ENCODE measurements at regions not wholly inside any gene's neighbourhood (a gene's known extent, or its start where the extent isn't known, plus 50 kb on each side); places are given as distances from the start of the nearest gene placed in this dataset.

DNA sequence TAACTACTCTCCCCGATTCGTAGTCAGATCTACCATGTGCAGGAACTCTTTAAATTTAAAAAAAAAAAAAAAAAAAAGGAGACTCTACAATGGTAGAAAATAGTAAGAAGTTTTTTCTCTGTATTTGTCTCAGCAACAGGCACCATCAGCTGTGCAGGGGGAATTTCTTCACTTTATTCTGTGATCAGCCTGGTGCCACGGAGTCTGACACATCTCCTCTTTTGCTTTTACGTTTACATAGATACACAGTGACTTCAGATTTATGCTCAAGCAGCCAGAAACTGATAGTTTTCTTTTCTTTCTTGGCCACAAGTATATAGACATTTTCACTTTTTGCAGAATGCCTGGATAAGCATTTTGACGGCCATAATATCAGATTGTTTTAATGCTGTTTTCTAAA is 190.6 kb upstream of the AKR1E2 start:
- H3K4me1 ChIP-seq: peaks cover 0 to 4% (median 0%) of the 10 kb centered on the region in 4 donors
- H3K9me3 ChIP-seq: no peaks in the 10 kb centered on the region
- 64 to 66% methylated on average over 5 of the region's 5 CpGs for WGBS, 2 donors (ENCODE audit: low coverage in 1 of 2)
- no peaks in the 10 kb centered on the region for H3K36me3 ChIP-seq
- no peak overlapping the region for H3K4me3 ChIP-seq
- in situ Hi-C loops (cut with MboI; ENCODE audit: low pct_ligation_motif_present in 1 of 4, low pct_unique_long_range_greater_than_20kb in 1 of 4, low sequenced_read_pairs in 3 of 4) (no loop called here), intact Hi-C loops (cut with DNase I; ENCODE audit: low total_unique reads) (no loop called here)
- H3K27ac ChIP-seq: no peak overlapping the region
- DNase-seq: no peak
- no peaks in the 10 kb centered on the region for H3K27me3 ChIP-seq
- TF ChIP-seq POLR2A (IDR thresholded peaks at IDR 0.05) (no peak), EP300 (IDR thresholded peaks at IDR 0.05; ENCODE audit: low read depth) (no peak)
- TF ChIP-seq, protein P1, sequence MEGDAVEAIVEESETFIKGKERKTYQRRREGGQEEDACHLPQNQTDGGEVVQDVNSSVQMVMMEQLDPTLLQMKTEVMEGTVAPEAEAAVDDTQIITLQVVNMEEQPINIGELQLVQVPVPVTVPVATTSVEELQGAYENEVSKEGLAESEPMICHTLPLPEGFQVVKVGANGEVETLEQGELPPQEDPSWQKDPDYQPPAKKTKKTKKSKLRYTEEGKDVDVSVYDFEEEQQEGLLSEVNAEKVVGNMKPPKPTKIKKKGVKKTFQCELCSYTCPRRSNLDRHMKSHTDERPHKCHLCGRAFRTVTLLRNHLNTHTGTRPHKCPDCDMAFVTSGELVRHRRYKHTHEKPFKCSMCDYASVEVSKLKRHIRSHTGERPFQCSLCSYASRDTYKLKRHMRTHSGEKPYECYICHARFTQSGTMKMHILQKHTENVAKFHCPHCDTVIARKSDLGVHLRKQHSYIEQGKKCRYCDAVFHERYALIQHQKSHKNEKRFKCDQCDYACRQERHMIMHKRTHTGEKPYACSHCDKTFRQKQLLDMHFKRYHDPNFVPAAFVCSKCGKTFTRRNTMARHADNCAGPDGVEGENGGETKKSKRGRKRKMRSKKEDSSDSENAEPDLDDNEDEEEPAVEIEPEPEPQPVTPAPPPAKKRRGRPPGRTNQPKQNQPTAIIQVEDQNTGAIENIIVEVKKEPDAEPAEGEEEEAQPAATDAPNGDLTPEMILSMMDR (IDR thresholded peaks at IDR 0.05): no peak

DNA sequence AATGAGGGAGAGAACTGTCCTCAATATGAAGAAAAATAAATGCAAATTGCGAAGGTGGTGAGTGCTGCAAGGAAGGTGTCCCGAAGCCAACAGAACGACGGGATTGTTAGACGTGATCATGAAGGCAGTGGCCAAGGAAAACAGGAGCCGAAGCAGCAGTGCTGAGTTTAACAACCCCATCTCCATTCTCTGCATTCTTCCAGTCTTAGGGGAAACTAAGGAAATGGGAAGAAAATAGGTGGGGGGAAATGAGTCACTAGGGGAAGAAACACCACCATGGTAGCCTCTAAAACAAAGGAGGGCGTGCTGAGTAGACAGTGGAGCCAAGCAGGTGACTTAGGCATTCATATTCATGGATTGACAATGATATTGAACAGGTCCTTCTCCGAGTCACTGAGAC is 192.2 kb upstream of the AKR1E2 start:
- intact Hi-C loops (cut with DNase I; ENCODE audit: low total_unique reads): no loop called here
- Histone ChIP-seq H3K27ac (no peak overlapping the region), H3K27me3 (no peaks in the 10 kb centered on the region), H3K36me3 (no peaks in the 10 kb centered on the region), H3K4me3 (no peak overlapping the region), H3K4me1 (no peaks in the 10 kb centered on the region), H3K9me3 (no peaks in the 10 kb centered on the region)
- TF ChIP-seq, protein P1 (IDR thresholded peaks at IDR 0.05): no peak
- no peak for TF ChIP-seq EP300 (IDR thresholded peaks at IDR 0.05; ENCODE audit: low read depth)
- no peak for TF ChIP-seq POLR2A (IDR thresholded peaks at IDR 0.05)
- no peak for TF ChIP-seq POLR2AphosphoS5 (IDR thresholded peaks at IDR 0.05)
- in situ Hi-C loops (cut with MboI; ENCODE audit: low pct_ligation_motif_present in 1 of 4, low pct_unique_long_range_greater_than_20kb in 1 of 4, low sequenced_read_pairs in 3 of 4): no loop called here
- 85 to 89% methylated on average over 6 to 8 of the region's 8 CpGs for WGBS, 2 donors (ENCODE audit: low coverage in 1 of 2)
- no peak for DNase-seq

DNA sequence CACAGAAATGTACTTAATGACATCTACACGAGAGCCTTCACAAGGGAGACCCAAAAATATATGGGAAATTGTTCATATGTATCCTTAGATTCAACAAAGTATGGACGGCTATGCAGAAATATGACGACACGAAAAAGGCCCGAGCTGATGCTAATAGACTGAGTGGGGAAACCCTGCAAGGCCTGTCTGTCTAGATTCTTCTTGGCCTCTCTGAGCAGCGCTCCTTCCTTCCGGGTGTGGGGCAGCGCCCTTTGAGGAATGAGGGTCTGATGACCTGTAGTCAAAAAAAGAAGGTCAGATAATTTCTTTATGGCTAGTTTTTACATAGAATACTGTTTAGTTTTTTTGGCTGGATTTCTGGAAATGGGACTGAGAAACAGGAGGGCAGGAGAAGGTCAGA is 192.8 kb upstream of the AKR1E2 start:
- intact Hi-C loops (cut with DNase I; ENCODE audit: low total_unique reads): no loop called here
- H3K4me1 ChIP-seq: no peaks in the 10 kb centered on the region
- in situ Hi-C loops (cut with MboI; ENCODE audit: low pct_ligation_motif_present in 1 of 4, low pct_unique_long_range_greater_than_20kb in 1 of 4, low sequenced_read_pairs in 3 of 4): no loop called here
- H3K27ac ChIP-seq: no peak overlapping the region
- no peak for DNase-seq
- H3K36me3 ChIP-seq: no peaks in the 10 kb centered on the region
- no peak overlapping the region for H3K4me3 ChIP-seq
- no peak for TF ChIP-seq EP300 (IDR thresholded peaks at IDR 0.05; ENCODE audit: low read depth)
- TF ChIP-seq POLR2AphosphoS5 (IDR thresholded peaks at IDR 0.05): no peak
- no peak for TF ChIP-seq POLR2A (IDR thresholded peaks at IDR 0.05)
- TF ChIP-seq, protein P1 (IDR thresholded peaks at IDR 0.05): no peak
- no peaks in the 10 kb centered on the region for H3K9me3 ChIP-seq
- WGBS, 2 donors (ENCODE audit: low coverage in 1 of 2): 88 to 90% methylated on average over 8 of the region's 8 CpGs
- H3K27me3 ChIP-seq: no peaks in the 10 kb centered on the region

GRCh38 chr10:4632757-4633156 is 193.2 kb upstream of the AKR1E2 start:
- Histone ChIP-seq H3K27ac (no peak overlapping the region), H3K9me3 (no peaks in the 10 kb centered on the region), H3K4me3 (no peak overlapping the region), H3K27me3 (no peaks in the 10 kb centered on the region), H3K36me3 (no peaks in the 10 kb centered on the region), H3K4me1 (no peaks in the 10 kb centered on the region)
- DNase-seq: no peak
- no peak for TF ChIP-seq POLR2AphosphoS5 (IDR thresholded peaks at IDR 0.05)
- no peak for TF ChIP-seq EP300 (IDR thresholded peaks at IDR 0.05; ENCODE audit: low read depth)
- TF ChIP-seq POLR2A (IDR thresholded peaks at IDR 0.05): no peak
- TF ChIP-seq, protein P1 (IDR thresholded peaks at IDR 0.05): no peak
- intact Hi-C loops (cut with DNase I; ENCODE audit: low total_unique reads): no loop called here
- in situ Hi-C loops (cut with MboI; ENCODE audit: low pct_ligation_motif_present in 1 of 4, low pct_unique_long_range_greater_than_20kb in 1 of 4, low sequenced_read_pairs in 3 of 4): no loop called here
- WGBS, 2 donors (ENCODE audit: low coverage in 1 of 2): 80 to 91% methylated on average over 1 to 5 of the region's 5 CpGs
